ENCODE measurements at regions not wholly inside any gene's neighbourhood (a gene's known extent, or its start where the extent isn't known, plus 50 kb on each side); places are given as distances from the start of the nearest gene placed in this dataset.

DNA sequence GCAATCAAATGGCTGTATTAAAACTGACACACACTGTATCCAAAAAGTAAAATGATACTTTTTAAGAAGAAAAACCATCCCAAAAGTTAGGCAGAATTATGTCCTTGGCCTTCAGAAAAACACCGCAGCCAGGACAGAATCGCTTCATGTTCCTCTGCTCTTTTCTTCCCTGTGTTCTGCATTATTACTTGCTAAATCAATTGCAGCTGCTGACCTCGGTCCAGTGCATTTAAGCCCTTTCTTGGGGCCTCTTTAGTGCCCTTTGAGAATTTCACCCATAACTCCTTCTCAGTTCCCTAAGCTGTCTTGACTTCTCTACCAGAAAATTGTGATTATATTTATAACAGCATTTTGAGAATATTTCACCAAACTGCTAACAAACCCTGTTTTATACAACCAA lies 696.9 kb downstream of the PCDH7 start:
- no peaks in the 10 kb centered on the region for H3K27me3 ChIP-seq
- no peak overlapping the region for H3K27ac ChIP-seq
- H3K4me3 ChIP-seq: no peak overlapping the region
- no peaks in the 10 kb centered on the region for H3K4me1 ChIP-seq
- H3K36me3 ChIP-seq: no peaks in the 10 kb centered on the region
- TF ChIP-seq POLR2A (IDR thresholded peaks at IDR 0.05) (no peak), EP300 (IDR thresholded peaks at IDR 0.05) (no peak), POLR2AphosphoS5 (IDR thresholded peaks at IDR 0.05) (no peak)
- TF ChIP-seq, protein P1, sequence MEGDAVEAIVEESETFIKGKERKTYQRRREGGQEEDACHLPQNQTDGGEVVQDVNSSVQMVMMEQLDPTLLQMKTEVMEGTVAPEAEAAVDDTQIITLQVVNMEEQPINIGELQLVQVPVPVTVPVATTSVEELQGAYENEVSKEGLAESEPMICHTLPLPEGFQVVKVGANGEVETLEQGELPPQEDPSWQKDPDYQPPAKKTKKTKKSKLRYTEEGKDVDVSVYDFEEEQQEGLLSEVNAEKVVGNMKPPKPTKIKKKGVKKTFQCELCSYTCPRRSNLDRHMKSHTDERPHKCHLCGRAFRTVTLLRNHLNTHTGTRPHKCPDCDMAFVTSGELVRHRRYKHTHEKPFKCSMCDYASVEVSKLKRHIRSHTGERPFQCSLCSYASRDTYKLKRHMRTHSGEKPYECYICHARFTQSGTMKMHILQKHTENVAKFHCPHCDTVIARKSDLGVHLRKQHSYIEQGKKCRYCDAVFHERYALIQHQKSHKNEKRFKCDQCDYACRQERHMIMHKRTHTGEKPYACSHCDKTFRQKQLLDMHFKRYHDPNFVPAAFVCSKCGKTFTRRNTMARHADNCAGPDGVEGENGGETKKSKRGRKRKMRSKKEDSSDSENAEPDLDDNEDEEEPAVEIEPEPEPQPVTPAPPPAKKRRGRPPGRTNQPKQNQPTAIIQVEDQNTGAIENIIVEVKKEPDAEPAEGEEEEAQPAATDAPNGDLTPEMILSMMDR (IDR thresholded peaks at IDR 0.05): no peak
- intact Hi-C loops (cut with DNase I; ENCODE audit: low total_unique reads): no loop called here
- WGBS, 5 donors: 72 to 81% (median 75%) methylated on average over 3 of the region's 3 CpGs
- DNase-seq: no peak
- no peaks in the 10 kb centered on the region for H3K9me3 ChIP-seq

DNA sequence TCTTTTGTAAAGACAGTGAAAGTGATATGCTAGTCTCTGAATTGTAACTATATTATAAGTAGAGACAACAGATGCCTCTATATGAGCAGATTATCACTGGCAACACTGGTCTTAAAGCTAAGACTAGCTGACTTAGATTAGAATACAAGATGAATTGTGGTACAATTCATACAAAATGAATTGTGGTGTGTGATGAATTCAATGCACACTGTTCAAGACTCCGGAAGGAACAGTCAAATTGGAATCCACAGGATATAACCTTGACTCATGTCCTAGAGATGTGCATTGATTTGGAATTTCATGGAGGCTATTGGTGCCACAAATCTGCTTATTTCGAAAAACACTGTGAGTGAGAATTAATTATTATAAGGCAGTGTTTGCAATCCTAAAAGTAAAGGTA lies 701.8 kb downstream of the PCDH7 start:
- 79 to 90% (median 82%) methylated on average over 2 of the region's 2 CpGs for WGBS, 5 donors
- DNase-seq: no peak
- TF ChIP-seq POLR2A (IDR thresholded peaks at IDR 0.05) (no peak), EP300 (IDR thresholded peaks at IDR 0.05) (no peak), POLR2AphosphoS5 (IDR thresholded peaks at IDR 0.05) (no peak)
- TF ChIP-seq, protein P1 (IDR thresholded peaks at IDR 0.05): no peak
- intact Hi-C loops (cut with DNase I; ENCODE audit: low total_unique reads): no loop called here
- Histone ChIP-seq H3K27me3 (no peaks in the 10 kb centered on the region), H3K27ac (no peak overlapping the region), H3K4me3 (no peak overlapping the region), H3K4me1 (no peaks in the 10 kb centered on the region), H3K9me3 (no peaks in the 10 kb centered on the region), H3K36me3 (no peaks in the 10 kb centered on the region)

DNA sequence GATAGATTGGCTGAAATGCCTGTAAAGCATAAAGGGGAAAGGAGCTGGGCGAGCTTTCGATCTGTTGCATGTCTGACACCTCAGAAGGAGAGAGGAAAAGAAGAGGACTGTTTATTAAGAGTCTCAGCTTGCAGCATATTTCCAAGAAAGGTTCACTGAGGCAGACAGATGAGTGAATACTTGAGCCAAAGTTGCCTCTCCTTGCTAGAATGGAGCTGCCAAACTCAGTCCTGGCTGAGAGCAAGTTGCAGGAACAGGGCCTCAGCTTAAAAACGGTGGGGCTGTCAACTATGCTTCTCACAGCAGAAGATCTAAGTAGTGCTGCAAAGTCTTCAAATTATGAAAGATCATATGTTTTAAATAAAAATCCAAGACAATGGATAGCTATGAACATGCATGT lies 707.5 kb downstream of the PCDH7 start:
- Histone ChIP-seq H3K27me3 (no peaks in the 10 kb centered on the region), H3K4me1 (peaks cover 0 to 9% (median 5%) of the 10 kb centered on the region in 4 donors), H3K4me3 (no peak overlapping the region), H3K36me3 (no peaks in the 10 kb centered on the region), H3K27ac (no peak overlapping the region), H3K9me3 (no peaks in the 10 kb centered on the region)
- peak in 1 of 2 donors; percentile 50 for DNase-seq
- WGBS, 5 donors: 47 to 75% (median 69%) methylated on average over 3 of the region's 3 CpGs
- TF ChIP-seq, protein P1 (IDR thresholded peaks at IDR 0.05): no peak
- TF ChIP-seq POLR2A (IDR thresholded peaks at IDR 0.05) (no peak), POLR2AphosphoS5 (IDR thresholded peaks at IDR 0.05) (no peak), EP300 (IDR thresholded peaks at IDR 0.05) (no peak)
- intact Hi-C loops (cut with DNase I; ENCODE audit: low total_unique reads): no loop called here

DNA sequence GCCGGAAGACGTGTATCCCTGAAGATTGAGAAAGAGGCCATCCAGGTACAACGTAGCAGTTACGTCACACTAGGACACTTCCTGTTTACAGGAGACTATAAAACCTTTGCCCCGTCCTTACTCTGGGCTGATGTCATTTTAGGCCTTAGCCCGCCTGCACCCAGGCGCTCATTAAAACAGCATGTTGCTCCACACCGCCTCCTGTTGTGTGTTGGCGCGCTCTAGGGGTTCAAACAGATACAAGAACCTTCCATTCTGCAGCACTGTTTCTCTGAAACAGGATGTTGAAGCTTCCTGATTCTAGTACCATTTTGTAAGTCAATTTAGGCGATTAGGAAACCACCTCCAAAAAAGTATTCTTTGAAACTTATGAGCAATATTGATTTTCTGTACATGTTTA lies 722.1 kb downstream of the PCDH7 start:
- no peaks in the 10 kb centered on the region for H3K27me3 ChIP-seq
- no peak for DNase-seq
- TF ChIP-seq, protein P1 (IDR thresholded peaks at IDR 0.05): no peak
- TF ChIP-seq POLR2AphosphoS5 (IDR thresholded peaks at IDR 0.05) (no peak), POLR2A (IDR thresholded peaks at IDR 0.05) (no peak), EP300 (IDR thresholded peaks at IDR 0.05) (no peak)
- intact Hi-C loops (cut with DNase I; ENCODE audit: low total_unique reads): no loop called here
- H3K4me1 ChIP-seq: no peaks in the 10 kb centered on the region
- no peak overlapping the region for H3K27ac ChIP-seq
- 87 to 91% (median 88%) methylated on average over 11 of the region's 11 CpGs for WGBS, 5 donors
- H3K9me3 ChIP-seq: no peaks in the 10 kb centered on the region
- no peak overlapping the region for H3K4me3 ChIP-seq
- no peaks in the 10 kb centered on the region for H3K36me3 ChIP-seq

All from stomach (tissue), 8 donors.